MM.1S (cell line): ENCODE measurements at regions not wholly inside any gene's neighbourhood (a gene's known extent, or its start where the extent isn't known, plus 50 kb on each side); places are given as distances from the start of the nearest gene placed in this dataset.

ENCODE experiments used
- DNase-seq: peaks from one replicate; pipeline ENCODE4 v3.0.0-alpha.2; 2015
- H2AFZ ChIP-seq: fragments of 300-600 bp; sonication (generic); 2 replicates; pipeline ENCODE4 v1.6.0; 2016; ENCODE audit warnings: antibody characterized with exemption, low read length
- H3F3A ChIP-seq: fragments of 300-600 bp; sonication (generic); 2 replicates; pipeline ENCODE4 v1.6.1; 2016; ENCODE audit warnings: mild to moderate bottlenecking, antibody characterized with exemption, low read length, moderate library complexity, mixed read lengths; ENCODE audit not compliant: insufficient read depth
- H3K27ac ChIP-seq: fragments of 300-600 bp; sonication (generic); 2 replicates; pipeline ENCODE4 v1.5.1; 2016; ENCODE audit warnings: mild to moderate bottlenecking, low read length
- H3K27me3 ChIP-seq: fragments of 300-600 bp; sonication (generic); replicated peaks from 2 replicates; pipeline ENCODE4 v1.6.0; 2016; ENCODE audit warnings: low read length; ENCODE audit not compliant: insufficient read depth
- H3K36me3 ChIP-seq: fragments of 300-600 bp; sonication (generic); replicated peaks from 2 replicates; pipeline ENCODE4 v1.6.1; 2016; ENCODE audit warnings: mild to moderate bottlenecking, low read length, mixed read lengths; ENCODE audit not compliant: insufficient read depth
- H3K4me1 ChIP-seq: fragments of 300-600 bp; sonication (generic); 2 replicates; pipeline ENCODE4 v1.6.1; 2016; ENCODE audit warnings: low read length, mixed read lengths
- H3K4me2 ChIP-seq: fragments of 300-600 bp; sonication (generic); 2 replicates; pipeline ENCODE4 v1.6.0; 2016; ENCODE audit warnings: low read depth, low read length
- H3K4me3 ChIP-seq: fragments of 300-600 bp; sonication (generic); 2 replicates; pipeline ENCODE4 v1.5.1; 2016; ENCODE audit warnings: low read length, mixed read lengths
- H3K79me2 ChIP-seq: fragments of 300-600 bp; sonication (generic); 2 replicates; pipeline ENCODE4 v1.6.1; 2016; ENCODE audit warnings: mixed run types, low read length, mixed read lengths
- H3K9ac ChIP-seq: fragments of 300-600 bp; sonication (generic); 2 replicates; pipeline ENCODE4 v1.6.1; 2016; ENCODE audit warnings: low read length, mixed read lengths
- H3K9me2 ChIP-seq: fragments of 300-600 bp; sonication (generic); replicated peaks from 2 replicates; pipeline ENCODE4 v1.6.1; 2016; ENCODE audit warnings: mild to moderate bottlenecking, low read length, mixed read lengths; ENCODE audit not compliant: insufficient read depth
- H3K9me3 ChIP-seq: fragments of 300-600 bp; sonication (generic); replicated peaks from 2 replicates; pipeline ENCODE4 v1.6.1; 2016; ENCODE audit warnings: mild to moderate bottlenecking, low read length, mixed read lengths; ENCODE audit not compliant: insufficient read depth
- H4K20me1 ChIP-seq: fragments of 300-600 bp; sonication (generic); 2 replicates; pipeline ENCODE4 v1.6.1; 2016; ENCODE audit warnings: mild to moderate bottlenecking, low read length, moderate library complexity, mixed read lengths; ENCODE audit not compliant: insufficient read depth
- EZH2 ChIP-seq: fragments of 300-600 bp; sonication (generic); optimal IDR thresholded peaks from 2 replicates; pipeline ENCODE3; 2017; ENCODE audit warnings: low read depth, mild to moderate bottlenecking, antibody characterized with exemption, low read length, mixed read lengths
- EZH2phosphoT487 ChIP-seq: fragments of 300-600 bp; sonication (generic); IDR thresholded peaks from 2 replicates; pipeline ENCODE4 v1.6.1; 2018; ENCODE audit warnings: antibody characterized with exemption, low read length
- TF ChIP-seq, protein P1 (sequence below): fragments of 300-600 bp; sonication (generic); IDR thresholded peaks from 2 replicates; pipeline ENCODE4 v1.5.1; 2016; ENCODE audit warnings: antibody characterized with exemption, low read length, mixed read lengths

DNA sequence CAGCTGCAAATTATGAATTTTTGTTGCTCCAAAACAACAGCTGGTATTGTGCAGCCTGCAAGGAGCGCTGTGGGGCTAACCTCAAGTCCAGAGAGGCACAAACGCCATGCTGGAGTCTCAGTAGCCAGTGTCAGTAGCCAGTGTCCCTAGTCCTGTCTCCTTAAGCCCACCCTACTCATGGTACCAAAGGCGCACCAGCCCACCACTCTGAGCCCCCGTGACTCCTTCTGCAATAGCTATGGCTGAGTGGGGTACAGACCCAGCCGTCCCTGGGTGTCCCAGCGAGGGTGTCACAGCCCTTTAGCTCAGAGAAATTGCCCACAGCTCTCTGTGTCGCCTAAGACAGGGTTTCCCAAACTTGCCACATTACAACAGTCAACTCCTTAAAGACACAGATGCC lies 65.2 kb downstream of the ARL6IP4 start:
- Histone ChIP-seq H2AFZ (no peak overlapping the region), H3K9me2 (no peaks in the 10 kb centered on the region), H3K4me3 (no peak overlapping the region), H3K27ac (no peak overlapping the region), H4K20me1 (no peaks in the 10 kb centered on the region), H3K79me2 (no peaks in the 10 kb centered on the region), H3K4me2 (no peak overlapping the region), H3K4me1 (no peaks in the 10 kb centered on the region), H3K9me3 (no peaks in the 10 kb centered on the region), H3K27me3 (no peaks in the 10 kb centered on the region), H3K9ac (no peak overlapping the region), H3K36me3 (no peaks in the 10 kb centered on the region), H3F3A (no peaks in the 10 kb centered on the region)
- TF ChIP-seq EZH2phosphoT487 (no peak), EZH2 (no peak)
- TF ChIP-seq, protein P1, sequence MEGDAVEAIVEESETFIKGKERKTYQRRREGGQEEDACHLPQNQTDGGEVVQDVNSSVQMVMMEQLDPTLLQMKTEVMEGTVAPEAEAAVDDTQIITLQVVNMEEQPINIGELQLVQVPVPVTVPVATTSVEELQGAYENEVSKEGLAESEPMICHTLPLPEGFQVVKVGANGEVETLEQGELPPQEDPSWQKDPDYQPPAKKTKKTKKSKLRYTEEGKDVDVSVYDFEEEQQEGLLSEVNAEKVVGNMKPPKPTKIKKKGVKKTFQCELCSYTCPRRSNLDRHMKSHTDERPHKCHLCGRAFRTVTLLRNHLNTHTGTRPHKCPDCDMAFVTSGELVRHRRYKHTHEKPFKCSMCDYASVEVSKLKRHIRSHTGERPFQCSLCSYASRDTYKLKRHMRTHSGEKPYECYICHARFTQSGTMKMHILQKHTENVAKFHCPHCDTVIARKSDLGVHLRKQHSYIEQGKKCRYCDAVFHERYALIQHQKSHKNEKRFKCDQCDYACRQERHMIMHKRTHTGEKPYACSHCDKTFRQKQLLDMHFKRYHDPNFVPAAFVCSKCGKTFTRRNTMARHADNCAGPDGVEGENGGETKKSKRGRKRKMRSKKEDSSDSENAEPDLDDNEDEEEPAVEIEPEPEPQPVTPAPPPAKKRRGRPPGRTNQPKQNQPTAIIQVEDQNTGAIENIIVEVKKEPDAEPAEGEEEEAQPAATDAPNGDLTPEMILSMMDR: no peak
- no peak for DNase-seq

- no peak overlapping the region for H3K27ac ChIP-seq
- H3K9me3 ChIP-seq: no peaks in the 10 kb centered on the region
- TF ChIP-seq EZH2: no peak
- TF ChIP-seq, protein P1: no peak
- TF ChIP-seq EZH2phosphoT487: no peak
- no peaks in the 10 kb centered on the region for H3K27me3 ChIP-seq
- H3K9me2 ChIP-seq: no peaks in the 10 kb centered on the region
- no peak overlapping the region for H2AFZ ChIP-seq
- DNase-seq: no peak
- H3K79me2 ChIP-seq: no peaks in the 10 kb centered on the region
- no peaks in the 10 kb centered on the region for H3K36me3 ChIP-seq
- H3K9ac ChIP-seq: no peak overlapping the region
- H3K4me1 ChIP-seq: no peaks in the 10 kb centered on the region
- no peak overlapping the region for H3K4me2 ChIP-seq
- no peak overlapping the region for H3K4me3 ChIP-seq
- no peaks in the 10 kb centered on the region for H4K20me1 ChIP-seq
- no peaks in the 10 kb centered on the region for H3F3A ChIP-seq
These were observed 63.9 kb downstream of the ARL6IP4 start for GRCh38 chr12:123044351-123044750.

DNA sequence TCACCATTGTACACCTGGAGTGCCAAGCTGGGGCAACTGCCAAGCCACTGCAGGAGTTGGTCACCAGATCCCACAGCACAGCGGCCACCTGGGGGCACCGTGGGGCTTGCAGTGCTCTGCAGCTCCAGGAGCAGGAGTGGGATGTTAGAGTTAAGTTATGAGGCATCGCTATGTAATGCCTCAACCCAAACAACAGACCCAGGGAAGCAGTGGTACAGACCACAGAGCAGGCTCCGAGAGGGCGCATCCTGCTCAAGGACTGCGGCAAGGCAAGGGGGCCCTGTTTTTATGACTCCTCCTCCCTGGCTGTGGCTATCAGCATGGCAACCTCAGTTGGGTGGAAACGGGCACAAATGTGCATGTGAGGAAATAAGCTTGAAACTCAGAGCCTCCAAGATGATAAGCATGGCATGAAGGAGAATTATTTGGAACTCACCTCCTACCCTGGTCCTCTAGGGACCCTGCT lies 63.1 kb downstream of the ARL6IP4 start:
- H2AFZ ChIP-seq: no peak overlapping the region
- DNase-seq: peak; percentile 43
- H3K27ac ChIP-seq: no peak overlapping the region
- H4K20me1 ChIP-seq: no peaks in the 10 kb centered on the region
- H3K36me3 ChIP-seq: no peaks in the 10 kb centered on the region
- H3K4me1 ChIP-seq: no peaks in the 10 kb centered on the region
- H3K9me3 ChIP-seq: no peaks in the 10 kb centered on the region
- TF ChIP-seq EZH2 (no peak), EZH2phosphoT487 (no peak)
- TF ChIP-seq, protein P1: peak; percentile 42
- H3K9me2 ChIP-seq: no peaks in the 10 kb centered on the region
- H3F3A ChIP-seq: no peaks in the 10 kb centered on the region
- H3K9ac ChIP-seq: no peak overlapping the region
- no peak overlapping the region for H3K4me3 ChIP-seq
- H3K27me3 ChIP-seq: no peaks in the 10 kb centered on the region
- no peak overlapping the region for H3K4me2 ChIP-seq
- no peaks in the 10 kb centered on the region for H3K79me2 ChIP-seq

- no peak overlapping the region for H3K27ac ChIP-seq
- no peaks in the 10 kb centered on the region for H3K4me1 ChIP-seq
- no peak overlapping the region for H3K4me2 ChIP-seq
These were observed 62.4 kb downstream of the ARL6IP4 start for GRCh38 chr12:123042833-123043232.

More at GRCh38 chr12:123042833-123043232, 62.4 kb downstream of the ARL6IP4 start:
- H3F3A ChIP-seq: no peaks in the 10 kb centered on the region
- H3K9ac ChIP-seq: no peak overlapping the region
- no peaks in the 10 kb centered on the region for H3K79me2 ChIP-seq
- H3K9me3 ChIP-seq: no peaks in the 10 kb centered on the region
- TF ChIP-seq EZH2phosphoT487 (no peak), EZH2 (no peak)
- TF ChIP-seq, protein P1: no peak
- no peaks in the 10 kb centered on the region for H3K9me2 ChIP-seq
- H4K20me1 ChIP-seq: no peaks in the 10 kb centered on the region
- DNase-seq: no peak
- no peak overlapping the region for H2AFZ ChIP-seq
- H3K36me3 ChIP-seq: no peaks in the 10 kb centered on the region
- no peak overlapping the region for H3K4me3 ChIP-seq
- no peaks in the 10 kb centered on the region for H3K27me3 ChIP-seq
